ENCODE measurements at regions not wholly inside any gene's neighbourhood (a gene's known extent, or its start where the extent isn't known, plus 50 kb on each side); places are given as distances from the start of the nearest gene placed in this dataset.
A peak's percentile ranks its signal among the peaks of the same experiment; 100 is the strongest.

DNA sequence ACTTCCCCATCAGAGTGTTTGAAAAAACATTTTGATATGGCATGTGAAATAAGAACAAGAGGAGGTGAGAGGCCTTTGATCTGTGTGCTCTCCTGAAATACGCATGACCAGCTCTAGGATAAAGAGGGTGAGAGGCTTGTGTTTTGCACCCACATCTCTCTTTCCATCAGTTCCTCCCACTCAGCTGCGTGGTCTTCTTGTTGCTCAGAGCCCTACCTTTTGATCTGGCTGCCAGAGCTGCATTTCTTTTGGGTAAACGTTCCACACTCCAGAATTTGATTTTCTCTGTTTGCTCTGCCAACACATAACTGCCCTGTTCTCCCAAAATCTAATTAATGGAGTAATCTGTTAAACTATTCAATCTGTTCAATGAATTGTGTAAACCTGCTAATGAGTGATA lies 72.0 kb upstream of the FN1 start:
- DNase-seq (ENCODE audit: low spot score), result no peak

DNA sequence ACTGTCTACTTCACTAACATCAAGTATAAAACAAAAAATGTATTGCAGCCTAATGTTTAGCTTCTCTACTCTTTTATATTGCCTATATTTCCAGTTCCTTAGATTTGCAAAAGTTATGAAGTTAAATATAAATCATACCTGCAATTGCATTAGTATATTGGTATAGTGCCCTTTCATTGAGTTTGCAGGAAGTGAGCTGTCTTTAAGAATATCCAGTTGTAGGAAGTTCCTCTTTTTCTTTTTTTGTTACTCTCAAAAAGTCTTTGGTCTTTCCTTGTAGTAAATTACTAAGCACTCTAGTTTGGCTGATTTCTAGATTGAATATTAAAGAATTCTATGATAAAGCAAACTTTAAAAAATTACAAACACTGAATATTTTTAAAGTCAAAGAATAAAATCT lies 71.3 kb upstream of the FN1 start:
- no peak for DNase-seq (ENCODE audit: low spot score)

DNA sequence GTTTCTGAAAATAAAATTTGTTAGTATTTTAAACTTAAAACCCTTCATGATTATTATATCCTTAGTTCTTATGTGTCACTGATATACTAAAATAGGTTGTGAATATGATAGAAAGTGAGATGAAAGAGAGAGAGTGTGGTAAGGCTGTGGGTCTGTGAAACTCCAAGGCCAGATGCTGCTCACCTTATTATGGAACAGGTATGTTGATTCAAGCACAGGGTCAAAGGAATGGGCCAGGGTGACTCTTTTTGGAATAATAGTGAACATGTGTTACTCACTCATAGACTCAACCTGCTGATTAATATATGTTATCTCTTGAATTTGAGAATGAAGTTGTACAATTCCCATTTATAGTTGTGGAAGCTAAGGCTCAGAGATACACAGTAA lies 70.7 kb upstream of the FN1 start:
- no peak for DNase-seq (ENCODE audit: low spot score)

DNA sequence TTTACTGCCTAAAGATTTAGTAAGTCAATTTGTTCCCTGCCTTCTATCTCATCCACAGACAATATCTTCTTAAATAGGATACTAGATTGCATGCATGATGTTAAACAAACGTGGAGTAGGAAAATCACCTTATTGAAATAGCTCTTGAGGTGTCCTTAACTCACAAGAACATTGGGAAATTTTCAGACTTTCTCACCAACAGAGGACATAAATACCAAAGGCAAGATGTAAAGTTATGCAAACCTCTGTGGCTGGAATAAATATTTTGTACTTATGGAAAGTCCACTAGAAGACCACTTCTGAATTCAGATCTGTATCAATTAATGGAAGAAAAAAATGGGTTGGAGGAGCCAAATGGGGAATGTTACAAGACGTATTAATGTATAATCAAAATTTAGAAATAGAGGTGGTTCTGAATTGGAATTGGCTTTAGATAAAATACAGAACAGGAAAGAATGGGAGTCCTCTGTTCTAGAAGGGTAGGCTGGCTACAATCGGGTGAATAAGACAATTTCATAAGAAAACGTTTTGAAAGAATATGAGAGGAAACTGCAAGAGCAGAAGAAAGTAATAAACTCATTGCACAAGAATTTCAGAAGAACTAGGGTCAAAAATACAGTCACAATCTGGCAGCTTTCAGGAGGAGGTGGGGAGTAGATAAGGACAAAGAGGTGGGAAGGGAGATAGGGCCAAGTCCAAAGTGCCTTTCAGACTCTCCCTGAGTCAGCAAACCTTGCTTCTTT lies 69.3 kb upstream of the FN1 start:
- no peak for DNase-seq (ENCODE audit: low spot score)

DNA sequence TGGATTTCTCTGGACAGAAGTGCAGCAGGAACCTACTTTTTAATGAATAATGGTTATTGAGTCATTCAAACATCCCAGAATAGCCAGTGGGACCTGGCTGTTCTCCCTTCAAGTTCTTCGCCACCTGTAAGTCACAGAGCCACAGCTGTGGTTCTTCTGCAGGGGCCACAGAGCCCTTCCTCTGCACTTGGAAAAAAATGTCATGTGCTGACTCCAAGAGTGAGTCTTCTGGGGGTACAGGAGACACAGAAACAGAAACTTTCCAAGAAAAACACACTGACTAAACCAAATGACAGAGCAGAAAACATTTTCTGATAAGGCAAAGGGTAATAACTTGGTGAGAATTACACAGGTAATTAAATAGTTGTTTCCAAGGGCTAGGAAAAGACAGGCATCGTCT lies 68.7 kb upstream of the FN1 start:
- DNase-seq (ENCODE audit: low spot score), result no peak

DNA sequence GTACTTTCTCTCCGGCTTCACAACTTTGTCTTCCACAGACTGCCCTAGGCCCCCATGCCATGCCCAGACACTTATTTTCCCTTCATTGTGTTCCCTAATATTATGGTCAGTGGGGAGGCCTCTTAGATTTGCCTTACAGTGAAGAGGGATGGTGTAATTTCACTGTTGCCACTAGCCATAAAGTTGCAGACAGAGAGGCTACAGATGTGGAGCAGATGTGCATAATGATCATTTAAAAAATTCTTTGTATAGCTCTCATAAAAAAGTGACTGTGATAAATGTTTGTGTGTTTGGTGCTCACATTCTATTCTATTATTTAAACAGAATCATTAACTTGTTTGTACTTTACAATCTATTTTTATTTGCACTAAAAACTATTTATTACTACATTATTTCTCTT lies 67.5 kb upstream of the FN1 start:
- DNase-seq (ENCODE audit: low spot score), result no peak

DNA sequence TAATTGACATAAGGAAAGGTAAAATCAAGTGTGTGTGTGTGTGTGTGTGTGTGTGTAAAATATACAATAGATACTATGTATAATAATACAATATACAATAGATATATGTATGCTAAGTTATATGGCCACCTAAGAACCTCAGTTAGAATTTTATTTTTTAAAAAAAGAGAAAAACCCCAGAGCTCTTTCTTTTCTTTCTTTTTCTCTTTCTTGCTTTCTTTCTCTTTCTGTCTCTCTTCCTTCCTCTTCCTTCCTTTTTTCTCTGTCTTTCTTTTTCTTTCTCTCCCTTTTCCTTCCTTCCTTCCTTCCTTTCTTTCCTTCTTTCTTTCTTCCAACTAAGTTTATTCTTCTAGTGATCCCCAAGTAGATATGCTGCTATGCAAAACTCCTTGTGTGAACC lies 64.6 kb upstream of the FN1 start:
- no peak for DNase-seq (ENCODE audit: low spot score)

DNA sequence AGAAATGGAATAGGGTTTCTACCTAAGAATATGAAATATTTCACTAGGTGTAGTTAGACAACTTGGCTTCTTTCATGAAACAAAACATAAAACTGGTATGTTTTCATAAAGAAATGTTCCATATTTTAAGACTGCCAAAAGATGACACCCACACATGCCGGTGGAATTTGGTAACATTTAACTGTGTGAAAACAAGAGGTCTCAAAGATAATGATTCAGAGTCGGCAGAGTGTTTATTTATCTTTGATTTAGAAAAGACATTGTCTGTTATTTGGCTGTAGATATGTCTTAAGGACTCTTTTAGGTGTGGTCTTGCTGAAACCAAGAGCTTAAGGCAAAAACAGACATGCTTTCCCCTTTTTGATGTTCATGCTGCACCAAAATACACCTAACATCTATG lies 63.5 kb upstream of the FN1 start:
- DNase-seq (ENCODE audit: low spot score), result no peak

DNA sequence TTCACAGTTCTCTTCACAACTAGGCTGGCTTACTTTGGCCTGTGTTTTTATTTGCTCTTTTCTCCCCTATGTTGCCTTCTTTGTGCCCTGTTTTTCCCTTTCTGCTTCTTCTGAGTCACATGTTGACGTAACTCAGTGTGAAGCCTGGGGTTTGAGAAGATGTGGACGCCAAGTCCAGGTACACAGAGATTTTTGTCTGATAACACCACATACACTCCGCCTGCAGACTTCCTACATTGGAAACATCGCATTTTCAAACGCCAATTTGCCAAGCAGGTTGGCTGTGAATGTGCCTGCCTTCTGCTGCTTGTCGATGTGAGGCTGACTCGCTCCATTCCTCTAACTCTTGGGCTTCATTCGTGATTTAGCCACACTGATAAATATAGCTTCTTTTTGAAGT lies 62.6 kb upstream of the FN1 start:
- peak; percentile 22 for DNase-seq (ENCODE audit: low spot score)

DNA sequence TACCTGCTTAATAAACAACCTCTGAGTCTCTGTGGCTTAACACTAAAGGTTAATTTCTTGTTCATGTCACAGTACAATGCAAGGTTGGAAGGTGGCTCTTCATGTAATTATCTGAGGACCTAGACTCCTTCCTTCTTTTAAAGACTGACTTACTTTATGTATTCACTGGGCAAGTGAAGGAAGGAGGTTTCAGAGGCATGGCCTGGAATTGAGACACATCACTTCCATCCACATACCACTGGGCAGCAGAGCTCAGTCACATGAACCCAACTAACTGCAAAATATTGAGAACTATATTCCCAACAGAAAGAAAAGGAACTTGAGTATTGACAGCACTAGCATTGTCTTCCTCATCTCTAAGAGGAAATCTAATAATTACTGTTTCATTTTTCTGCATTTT lies 57.5 kb upstream of the FN1 start:
- DNase-seq (ENCODE audit: low spot score), result no peak

DNA sequence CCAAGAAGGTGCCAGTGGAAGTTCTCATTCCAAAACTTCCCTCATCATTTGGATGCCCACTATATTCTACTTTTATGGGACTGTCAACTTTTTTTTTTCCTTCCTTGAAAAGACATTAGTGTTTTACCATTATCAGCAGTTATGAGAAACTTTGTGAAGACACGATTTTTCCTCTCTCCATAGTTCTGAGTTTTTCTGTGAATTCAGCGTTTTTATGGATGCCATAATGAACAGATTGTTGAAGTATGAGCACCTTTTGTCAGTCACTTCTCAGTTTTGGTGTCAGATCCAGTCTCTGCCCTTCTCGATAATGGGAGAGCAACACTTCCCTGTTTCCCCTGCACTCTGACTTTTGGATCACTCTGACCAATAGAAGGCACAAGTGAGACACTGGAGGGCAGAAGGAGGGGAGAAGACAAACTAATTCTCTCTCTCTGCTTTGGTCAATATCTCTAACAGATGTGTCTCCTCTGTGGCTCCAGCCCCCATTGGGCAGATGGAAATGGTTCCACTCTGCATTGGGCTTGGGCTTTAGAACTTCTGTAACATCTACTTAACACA lies 53.5 kb upstream of the FN1 start:
- no peak for DNase-seq (ENCODE audit: low spot score)

DNA sequence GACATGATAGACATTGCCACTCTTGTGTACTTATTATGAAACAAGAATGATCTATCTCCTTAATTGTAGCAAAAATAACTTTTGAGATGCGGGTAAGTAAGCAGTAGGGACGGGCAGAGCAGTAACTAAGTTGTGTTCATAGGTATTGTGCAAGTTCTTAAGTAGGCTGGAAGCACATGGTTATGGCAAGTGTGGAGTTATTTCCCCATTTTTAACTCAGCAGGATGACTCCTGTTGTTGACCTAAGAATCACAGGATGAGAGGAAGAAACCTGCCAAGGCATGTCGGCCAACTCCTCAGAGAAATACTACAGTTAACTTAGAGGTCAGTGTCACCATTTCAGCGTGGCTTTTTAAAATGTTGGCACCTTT lies 51.1 kb upstream of the FN1 start:
- DNase-seq (ENCODE audit: low spot score), result no peak

DNA sequence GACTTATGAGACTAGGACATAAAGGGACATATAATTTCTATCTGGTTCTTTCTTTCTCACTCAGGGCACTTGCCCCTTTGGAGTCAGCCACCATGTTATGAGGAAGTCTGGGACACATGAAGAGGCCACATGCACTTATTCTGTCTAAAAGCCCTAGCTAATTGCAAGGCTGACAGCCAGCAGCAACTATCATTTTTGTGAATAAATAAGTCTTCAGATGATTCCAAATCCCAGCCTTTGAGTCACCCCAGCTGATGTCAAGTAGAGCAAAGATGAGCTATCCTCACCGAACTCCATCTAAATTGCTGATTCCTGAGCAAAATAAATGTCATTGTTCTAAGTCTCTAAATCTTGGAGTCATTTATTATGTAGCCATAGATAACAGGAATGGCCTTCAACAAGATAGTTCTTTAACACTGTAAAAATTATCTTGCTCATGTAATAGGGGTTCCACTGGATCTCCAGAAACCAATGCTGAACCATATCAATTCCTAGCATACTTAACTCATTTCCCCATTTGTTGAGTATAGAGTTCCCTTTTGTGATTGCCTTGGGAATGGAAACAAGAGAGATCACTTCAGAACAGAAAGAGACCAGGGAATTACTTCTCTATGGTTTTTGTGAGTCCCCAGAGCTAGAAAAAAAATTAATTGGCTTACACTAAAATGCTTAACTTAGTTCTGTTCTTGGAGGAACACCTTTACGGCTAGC lies 50.6 kb upstream of the FN1 start:
- no peak for DNase-seq (ENCODE audit: low spot score)

Small RNAs in the stretch of these regions (small RNA-seq; reads per million reads assigned to genes)
- gene AC093850.1, result 0 reads per million in 2 experiments

Measured in SK-N-DZ (cell line).